HG03066 (cell line): ENCODE measurements at regions not wholly inside any gene's neighbourhood (a gene's known extent, or its start where the extent isn't known, plus 50 kb on each side); places are given as distances from the start of the nearest gene placed in this dataset.
"Not testable (repeated sequence)": the region's sequence is repeated elsewhere in the genome, so short reads cannot be mapped to it uniquely, and the experiment has no call there.

Experiments
- ATAC-seq: cut with Tn5 transposase; IDR thresholded peaks from one replicate; pipeline ENCODE4 v1.9.1; 2021; ENCODE audit warnings: low read depth; ENCODE audit not compliant: unreplicated experiment

- no peak for ATAC-seq
Measured at GRCh38 chr11:92168936-92169335, 55.7 kb upstream of the FAT3 start.

GRCh38 chr11:92167571-92167970 lies 57.0 kb upstream of the FAT3 start:
- no peak for ATAC-seq

GRCh38 chr11:92166335-92166734 lies 58.3 kb upstream of the FAT3 start:
- no peak for ATAC-seq

GRCh38 chr11:92163879-92164278 lies 60.7 kb upstream of the FAT3 start:
- no peak for ATAC-seq

DNA sequence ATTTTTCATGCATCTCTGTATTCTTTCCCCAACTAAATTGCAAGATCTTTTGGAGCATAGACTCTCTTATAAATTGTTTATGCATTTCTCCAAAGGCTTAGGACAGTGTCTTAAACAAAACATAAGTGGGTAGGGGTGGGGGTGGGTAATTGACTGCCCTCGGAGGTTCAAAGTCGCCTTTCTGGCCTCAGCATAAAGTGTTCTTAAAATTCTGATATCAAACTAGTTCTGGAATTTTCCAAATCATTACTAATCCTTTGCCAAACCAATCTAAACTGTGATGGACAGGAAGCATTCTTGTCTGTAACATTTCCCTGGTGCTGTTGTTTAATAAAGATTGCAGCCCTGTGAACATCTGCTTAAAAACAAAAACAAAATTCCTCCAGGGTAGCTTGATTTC lies 61.8 kb upstream of the FAT3 start:
- no peak for ATAC-seq

- ATAC-seq: no peak
Measured at GRCh38 chr11:92159931-92160330, 64.7 kb upstream of the FAT3 start.

DNA sequence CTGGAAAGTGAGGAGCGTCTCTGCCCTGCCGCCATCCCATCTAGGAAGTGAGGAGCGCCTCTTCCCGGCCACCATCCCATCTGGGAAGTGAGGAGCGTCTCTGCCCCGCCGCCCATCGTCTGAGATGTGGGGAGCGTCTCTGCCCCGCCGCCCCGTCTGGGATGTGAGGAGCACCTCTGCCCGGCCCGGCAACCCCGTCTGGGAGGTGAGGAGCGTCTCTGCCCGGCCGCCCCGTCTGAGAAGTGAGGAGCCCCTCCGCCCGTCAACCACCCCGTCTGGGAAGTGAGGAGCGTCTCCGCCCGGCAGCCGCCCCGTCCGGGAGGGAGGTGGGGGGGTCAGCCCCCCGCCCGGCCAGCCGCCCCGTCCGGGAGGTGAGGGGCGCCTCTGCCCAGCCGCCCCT lies 67.2 kb upstream of the FAT3 start:
- not testable (repeated sequence) for ATAC-seq

DNA sequence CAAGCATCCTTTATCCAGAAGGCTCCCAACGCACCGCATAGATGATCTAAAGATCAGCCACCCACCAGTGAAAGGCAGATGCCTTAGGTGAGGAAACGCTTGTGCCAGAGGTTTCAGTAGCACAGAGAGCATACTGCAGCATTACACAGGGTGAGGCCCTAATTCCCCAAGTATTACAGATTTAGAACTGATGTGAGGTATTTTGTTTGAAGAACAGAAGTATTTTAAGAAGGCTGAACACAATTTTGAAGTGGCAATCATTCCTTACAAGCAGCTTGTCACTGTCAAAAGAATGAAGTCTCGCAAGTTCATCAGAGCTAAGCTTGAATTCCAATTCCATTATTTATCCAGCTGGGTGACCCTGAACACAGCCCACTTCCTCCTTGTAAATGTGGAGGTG lies 70.0 kb upstream of the FAT3 start:
- ATAC-seq: no peak

GRCh38 chr11:92154110-92154509 lies 70.5 kb upstream of the FAT3 start:
- no peak for ATAC-seq

DNA sequence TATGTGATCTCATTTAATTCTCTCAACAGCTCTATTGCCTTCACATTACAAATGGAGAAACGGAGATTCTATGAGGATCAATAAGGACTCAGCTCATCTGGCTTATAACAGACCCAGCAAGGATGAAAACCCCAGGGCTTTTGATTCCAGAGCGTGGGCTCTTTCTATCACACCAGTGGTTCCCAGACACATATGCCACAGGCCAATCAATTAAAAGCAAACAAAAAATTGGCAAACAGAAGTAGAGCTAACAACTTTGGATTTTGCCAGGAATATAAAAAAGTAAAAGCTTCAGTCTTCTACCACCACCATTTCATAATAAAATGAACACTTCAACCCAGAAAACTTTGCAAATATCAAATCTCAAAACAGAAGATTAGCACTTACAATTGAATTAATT lies 71.1 kb upstream of the FAT3 start:
- ATAC-seq: no peak

DNA sequence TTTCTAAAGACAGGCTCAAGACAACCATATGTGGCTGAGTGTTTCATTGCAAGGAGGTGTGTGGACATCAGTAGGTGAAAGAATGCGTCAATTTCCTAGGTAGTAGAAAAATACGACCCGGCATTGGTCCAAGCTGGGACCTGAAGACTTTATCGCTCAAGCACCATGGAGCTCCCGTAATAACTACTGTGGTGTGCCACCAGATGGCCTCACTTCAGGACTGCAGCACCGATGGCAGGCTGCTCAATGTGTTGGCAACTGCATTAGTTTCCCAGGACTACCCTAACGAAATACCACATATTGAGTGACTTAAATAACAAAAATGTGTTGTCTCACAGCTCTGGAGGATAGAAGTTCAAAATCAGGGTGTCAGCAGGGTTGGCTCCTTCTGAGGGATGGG lies 72.4 kb upstream of the FAT3 start:
- ATAC-seq: no peak

- no peak for ATAC-seq
Measured at GRCh38 chr11:92149996-92150395, 74.6 kb upstream of the FAT3 start.

DNA sequence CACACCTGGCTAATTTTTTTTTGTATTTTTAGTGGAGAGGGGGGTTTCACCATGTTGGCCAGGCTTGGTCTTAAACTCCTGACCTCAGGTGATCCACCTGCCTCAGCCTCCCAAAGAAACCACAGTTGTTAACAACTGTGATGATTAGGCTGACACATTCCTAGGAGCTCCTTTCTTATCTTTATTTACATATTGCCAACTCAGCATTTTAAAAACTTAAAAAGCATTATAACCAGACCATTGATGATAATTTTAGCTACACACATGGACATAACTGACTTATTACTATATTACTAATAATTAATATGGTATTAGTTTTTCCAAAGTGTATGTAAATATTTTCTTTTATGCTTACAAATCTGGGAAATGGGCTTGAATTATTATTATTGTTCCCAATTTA lies 82.9 kb upstream of the FAT3 start:
- ATAC-seq: no peak

GRCh38 chr11:92141159-92141558 lies 83.5 kb upstream of the FAT3 start:
- ATAC-seq: no peak

DNA sequence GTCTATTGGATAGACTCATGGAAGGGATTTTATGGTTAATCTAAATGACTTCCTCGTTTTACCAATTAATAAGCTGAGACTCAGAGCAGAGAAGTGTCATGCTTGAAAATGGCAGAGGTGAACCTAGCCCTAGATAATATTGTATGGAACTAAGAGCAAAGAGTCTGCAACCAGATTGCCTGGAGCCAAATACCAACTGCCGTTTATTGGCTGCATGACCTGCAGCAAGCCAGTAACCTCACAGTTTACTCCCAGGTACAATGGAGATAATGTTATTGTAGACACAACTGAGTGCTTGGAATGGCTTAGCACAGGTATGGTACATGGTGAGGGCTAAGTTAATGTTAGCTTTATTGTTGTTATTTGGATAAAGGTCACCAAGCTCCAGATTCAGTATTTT lies 84.6 kb upstream of the FAT3 start:
- ATAC-seq: no peak

DNA sequence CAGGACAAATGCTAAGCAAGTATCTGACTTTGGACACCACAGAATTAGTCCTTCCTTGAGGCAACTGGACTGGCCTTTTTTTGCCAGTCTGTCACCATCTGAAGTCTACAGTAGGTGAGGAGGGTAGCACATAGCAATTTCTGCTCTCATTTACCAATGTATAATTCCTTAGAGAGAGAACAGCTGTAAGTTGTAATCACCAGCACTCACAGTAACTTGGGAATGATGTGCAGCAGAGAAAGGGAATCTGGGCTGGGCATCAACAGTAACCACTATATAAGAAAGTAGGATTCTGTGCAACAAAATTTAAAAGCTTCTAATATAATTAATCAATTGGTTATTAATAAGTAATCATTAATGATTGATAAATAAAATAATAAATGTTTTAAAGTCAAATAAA lies 86.3 kb upstream of the FAT3 start:
- no peak for ATAC-seq

DNA sequence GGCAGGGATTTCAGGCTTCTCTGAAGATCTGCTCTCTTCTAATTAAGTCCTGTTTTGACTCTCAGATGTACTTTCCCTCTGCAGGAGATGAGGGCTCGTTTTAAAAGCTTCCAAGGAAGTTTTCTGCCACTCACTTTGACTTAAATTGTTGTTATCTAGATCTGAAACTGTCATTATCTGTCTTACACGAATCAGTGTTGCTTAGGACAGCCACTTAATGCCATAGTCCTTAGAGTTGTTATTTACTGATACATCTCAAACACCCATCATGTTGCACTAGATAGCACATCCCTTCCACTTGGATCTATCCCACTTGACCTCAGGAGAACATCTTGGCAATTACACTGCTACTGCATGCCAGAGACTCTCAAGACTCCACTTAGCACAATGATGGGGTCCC lies 86.9 kb upstream of the FAT3 start:
- no peak for ATAC-seq

GRCh38 chr11:92136797-92137196 lies 87.8 kb upstream of the FAT3 start:
- ATAC-seq: no peak

DNA sequence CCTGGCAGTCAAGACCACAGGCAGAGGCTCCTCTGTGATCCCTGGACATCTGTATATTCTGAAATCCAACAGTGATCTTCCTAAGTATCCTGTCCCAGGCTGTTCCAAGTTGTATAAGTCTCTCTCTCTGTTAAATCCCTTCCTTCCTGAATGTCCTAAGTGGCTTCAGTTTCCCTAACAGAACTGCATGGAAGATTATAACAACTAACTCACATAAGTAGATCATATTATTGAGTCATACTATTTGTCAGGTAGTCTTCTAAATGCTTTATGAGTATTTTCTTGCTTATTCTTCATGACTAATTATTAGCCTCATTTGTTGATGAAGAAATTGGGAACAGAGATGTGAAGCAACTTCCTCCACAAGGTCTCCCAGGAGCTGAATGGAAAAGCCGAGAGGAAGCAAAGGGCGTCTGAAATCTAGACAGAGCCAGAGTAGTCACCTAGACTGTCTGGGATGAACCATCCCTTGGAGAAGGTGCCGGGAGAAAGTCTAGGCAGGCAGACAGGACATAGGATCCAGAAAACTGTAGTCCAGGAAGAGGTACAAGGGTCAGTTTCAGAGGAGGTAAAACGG lies 93.2 kb upstream of the FAT3 start:
- ATAC-seq: no peak

- no peak for ATAC-seq
Measured at GRCh38 chr11:92130421-92130831, 94.2 kb upstream of the FAT3 start.

GRCh38 chr11:92129811-92130210 lies 94.8 kb upstream of the FAT3 start:
- ATAC-seq: no peak

GRCh38 chr11:92128026-92128425 lies 96.6 kb upstream of the FAT3 start:
- no peak for ATAC-seq

- no peak for ATAC-seq
Measured at GRCh38 chr11:92125321-92125720, 99.3 kb upstream of the FAT3 start.
